ENCODE measurements at regions not wholly inside any gene's neighbourhood (a gene's known extent, or its start where the extent isn't known, plus 50 kb on each side); places are given as distances from the start of the nearest gene placed in this dataset.

- no peak for TF ChIP-seq CTCF (IDR thresholded peaks at IDR 0.05; ENCODE audit: extremely low read depth in 1 of 2, insufficient read depth in 1 of 2, low read depth in 1 of 2, low read length in 2 of 2)
- TF ChIP-seq, protein P1, sequence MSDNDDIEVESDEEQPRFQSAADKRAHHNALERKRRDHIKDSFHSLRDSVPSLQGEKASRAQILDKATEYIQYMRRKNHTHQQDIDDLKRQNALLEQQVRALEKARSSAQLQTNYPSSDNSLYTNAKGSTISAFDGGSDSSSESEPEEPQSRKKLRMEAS (IDR thresholded peaks at IDR 0.05; ENCODE audit: insufficient read depth, insufficient read length): no peak
- TF ChIP-seq POLR2A (IDR thresholded peaks at IDR 0.05; ENCODE audit: low read depth, low read length): no peak
- TF ChIP-seq POLR2AphosphoS5 (IDR thresholded peaks at IDR 0.05; ENCODE audit: insufficient read depth, low read depth, low read length): no peak
- TF ChIP-seq EZH2 (IDR thresholded peaks at IDR 0.05; ENCODE audit: borderline replicate concordance, low read depth, low read length, severe bottlenecking): no peak
These were observed 375.0 kb upstream of the HS6ST1 start for GRCh38 chr2:128693743-128694029.
